ENCODE measurements at regions not wholly inside any gene's neighbourhood (a gene's known extent, or its start where the extent isn't known, plus 50 kb on each side); places are given as distances from the start of the nearest gene placed in this dataset.
"Not testable (repeated sequence)": the region's sequence is repeated elsewhere in the genome, so short reads cannot be mapped to it uniquely, and the experiment has no call there.

- no peak overlapping the region for H3K9ac ChIP-seq (ENCODE audit: low read depth, low read length)
- H3K9me3 ChIP-seq (ENCODE audit: control insufficient read depth, insufficient read depth, low read length) = 0 out of 2 replicates have a peak, but pooled peaks cover 3% of the 10 kb centered on the region
- no peaks in the 10 kb centered on the region for H3K36me3 ChIP-seq (ENCODE audit: insufficient read depth, low read length)
- no peaks in the 10 kb centered on the region for H3K4me1 ChIP-seq (ENCODE audit: insufficient read depth, low read length)
These were observed 129.5 kb downstream of the PABPC4L start for GRCh38 chr4:134072137-134072536.

- Histone ChIP-seq H3K9me3 (ENCODE audit: control insufficient read depth, insufficient read depth, low read length) (0 out of 2 replicates have a peak, but pooled peaks cover 3% of the 10 kb centered on the region), H3K9ac (ENCODE audit: low read depth, low read length) (no peak overlapping the region), H3K36me3 (ENCODE audit: insufficient read depth, low read length) (no peaks in the 10 kb centered on the region), H3K4me1 (ENCODE audit: insufficient read depth, low read length) (no peaks in the 10 kb centered on the region)
These were observed 131.4 kb downstream of the PABPC4L start for GRCh38 chr4:134070174-134070573.

GRCh38 chr4:134057356-134057755 lies 144.2 kb downstream of the PABPC4L start:
- H3K4me1 ChIP-seq (ENCODE audit: insufficient read depth, low read length) = no peaks in the 10 kb centered on the region
- no peaks in the 10 kb centered on the region for H3K36me3 ChIP-seq (ENCODE audit: insufficient read depth, low read length)
- H3K9ac ChIP-seq (ENCODE audit: low read depth, low read length) = no peak overlapping the region
- H3K9me3 ChIP-seq (ENCODE audit: control insufficient read depth, insufficient read depth, low read length) = no peaks in the 10 kb centered on the region

- not testable (repeated sequence) for H3K36me3 ChIP-seq (ENCODE audit: insufficient read depth, low read length); H3K4me1 ChIP-seq (ENCODE audit: insufficient read depth, low read length); H3K9me3 ChIP-seq (ENCODE audit: control insufficient read depth, insufficient read depth, low read length); H3K9ac ChIP-seq (ENCODE audit: low read depth, low read length)
These were observed 155.4 kb downstream of the PABPC4L start for GRCh38 chr4:134046221-134046620.

- H3K9me3 ChIP-seq (ENCODE audit: control insufficient read depth, insufficient read depth, low read length) = no peaks in the 10 kb centered on the region
- H3K36me3 ChIP-seq (ENCODE audit: insufficient read depth, low read length) = no peaks in the 10 kb centered on the region
- no peaks in the 10 kb centered on the region for H3K4me1 ChIP-seq (ENCODE audit: insufficient read depth, low read length)
- no peak overlapping the region for H3K9ac ChIP-seq (ENCODE audit: low read depth, low read length)
These were observed 156.2 kb downstream of the PABPC4L start for GRCh38 chr4:134045411-134045810.

GRCh38 chr4:134043266-134043665 lies 158.3 kb downstream of the PABPC4L start:
- Histone ChIP-seq H3K36me3 (ENCODE audit: insufficient read depth, low read length) (no peaks in the 10 kb centered on the region), H3K9me3 (ENCODE audit: control insufficient read depth, insufficient read depth, low read length) (no peaks in the 10 kb centered on the region), H3K4me1 (ENCODE audit: insufficient read depth, low read length) (no peaks in the 10 kb centered on the region), H3K9ac (ENCODE audit: low read depth, low read length) (no peak overlapping the region)

GRCh38 chr4:134028421-134028820 lies 173.2 kb downstream of the PABPC4L start:
- no peaks in the 10 kb centered on the region for H3K36me3 ChIP-seq (ENCODE audit: insufficient read depth, low read length)
- no peaks in the 10 kb centered on the region for H3K4me1 ChIP-seq (ENCODE audit: insufficient read depth, low read length)
- H3K9ac ChIP-seq (ENCODE audit: low read depth, low read length) = no peak overlapping the region
- no peaks in the 10 kb centered on the region; the same call in 1 of the 2 replicates for H3K9me3 ChIP-seq (ENCODE audit: control insufficient read depth, insufficient read depth, low read length)

- Histone ChIP-seq H3K4me1 (ENCODE audit: insufficient read depth, low read length) (no peaks in the 10 kb centered on the region), H3K36me3 (ENCODE audit: insufficient read depth, low read length) (no peaks in the 10 kb centered on the region), H3K9me3 (ENCODE audit: control insufficient read depth, insufficient read depth, low read length) (no peaks in the 10 kb centered on the region; the same call in 1 of the 2 replicates), H3K9ac (ENCODE audit: low read depth, low read length) (no peak overlapping the region)
These were observed 173.7 kb downstream of the PABPC4L start for GRCh38 chr4:134027931-134028330.

GRCh38 chr4:134024251-134024650 lies 177.3 kb downstream of the PABPC4L start:
- Histone ChIP-seq H3K4me1 (ENCODE audit: insufficient read depth, low read length) (peaks cover 3% of the 10 kb centered on the region; the same call in 1 of the 2 replicates), H3K36me3 (ENCODE audit: insufficient read depth, low read length) (no peaks in the 10 kb centered on the region), H3K9ac (ENCODE audit: low read depth, low read length) (no peak overlapping the region), H3K9me3 (ENCODE audit: control insufficient read depth, insufficient read depth, low read length) (no peaks in the 10 kb centered on the region; the same call in 1 of the 2 replicates)

- Histone ChIP-seq H3K9ac (ENCODE audit: low read depth, low read length) (no peak overlapping the region), H3K4me1 (ENCODE audit: insufficient read depth, low read length) (peaks cover 3% of the 10 kb centered on the region; the same call in 1 of the 2 replicates), H3K36me3 (ENCODE audit: insufficient read depth, low read length) (no peaks in the 10 kb centered on the region), H3K9me3 (ENCODE audit: control insufficient read depth, insufficient read depth, low read length) (no peaks in the 10 kb centered on the region)
These were observed 181.9 kb downstream of the PABPC4L start for GRCh38 chr4:134019657-134020056.

- H3K9me3 ChIP-seq (ENCODE audit: control insufficient read depth, insufficient read depth, low read length) = no peaks in the 10 kb centered on the region
- H3K4me1 ChIP-seq (ENCODE audit: insufficient read depth, low read length) = peaks cover 3% of the 10 kb centered on the region; the same call in 1 of the 2 replicates
- no peak overlapping the region for H3K9ac ChIP-seq (ENCODE audit: low read depth, low read length)
- no peaks in the 10 kb centered on the region for H3K36me3 ChIP-seq (ENCODE audit: insufficient read depth, low read length)
These were observed 182.7 kb downstream of the PABPC4L start for GRCh38 chr4:134018846-134019245.

GRCh38 chr4:134001057-134001456 lies 200.5 kb downstream of the PABPC4L start:
- Histone ChIP-seq H3K4me1 (ENCODE audit: insufficient read depth, low read length) (peaks cover 14% of the 10 kb centered on the region), H3K36me3 (ENCODE audit: insufficient read depth, low read length) (no peaks in the 10 kb centered on the region), H3K9ac (ENCODE audit: low read depth, low read length) (no peak overlapping the region), H3K9me3 (ENCODE audit: control insufficient read depth, insufficient read depth, low read length) (peaks cover 3% of the 10 kb centered on the region; the same call in 1 of the 2 replicates)

- Histone ChIP-seq H3K9me3 (ENCODE audit: control insufficient read depth, insufficient read depth, low read length) (0 out of 2 replicates have a peak, but pooled peaks cover 3% of the 10 kb centered on the region), H3K36me3 (ENCODE audit: insufficient read depth, low read length) (no peaks in the 10 kb centered on the region), H3K9ac (ENCODE audit: low read depth, low read length) (no peak overlapping the region), H3K4me1 (ENCODE audit: insufficient read depth, low read length) (peaks cover 16% of the 10 kb centered on the region)
These were observed 204.2 kb downstream of the PABPC4L start for GRCh38 chr4:133997436-133997835.

GRCh38 chr4:133996431-133997121 lies 205.0 kb downstream of the PABPC4L start:
- Histone ChIP-seq H3K9ac (ENCODE audit: low read depth, low read length) (no peak overlapping the region), H3K36me3 (ENCODE audit: insufficient read depth, low read length) (no peaks in the 10 kb centered on the region), H3K4me1 (ENCODE audit: insufficient read depth, low read length) (peaks cover 16% of the 10 kb centered on the region), H3K9me3 (ENCODE audit: control insufficient read depth, insufficient read depth, low read length) (0 out of 2 replicates have a peak, but pooled peaks cover 3% of the 10 kb centered on the region)

GRCh38 chr4:133995243-133995960 lies 206.2 kb downstream of the PABPC4L start:
- Histone ChIP-seq H3K9ac (ENCODE audit: low read depth, low read length) (no peak overlapping the region), H3K9me3 (ENCODE audit: control insufficient read depth, insufficient read depth, low read length) (0 out of 2 replicates have a peak, but pooled peaks cover 3% of the 10 kb centered on the region), H3K36me3 (ENCODE audit: insufficient read depth, low read length) (no peaks in the 10 kb centered on the region), H3K4me1 (ENCODE audit: insufficient read depth, low read length) (peaks cover 16% of the 10 kb centered on the region)
